Body of pancreas (tissue), 4 donors: ENCODE measurements at regions not wholly inside any gene's neighbourhood (a gene's known extent, or its start where the extent isn't known, plus 50 kb on each side); places are given as distances from the start of the nearest gene placed in this dataset.

Experiments
- CTCF ChIP-seq, 7 experiments: fragments of 450-650 bp in 4 of 7; fragments of 200-600 bp in 3 of 7; sonication (generic) in 3 of 7; IDR thresholded peaks; one replicate each; pipeline ENCODE4 v1.5.1; 2016 to 2019; ENCODE audit warnings: antibody characterized with exemption in 7 of 7
- POLR2A ChIP-seq, 3 donors: fragments of 450-650 bp; IDR thresholded peaks; one replicate each; pipeline ENCODE4 v1.6.1; 2016; ENCODE audit warnings: antibody characterized with exemption in 3 of 3, mild to moderate bottlenecking in 2 of 3

GRCh38 chr1:30475201-30475600 lies 248.2 kb downstream of the MATN1 start:
- TF ChIP-seq POLR2A (IDR thresholded peaks at IDR 0.05) (no peak), CTCF (IDR thresholded peaks at IDR 0.05) (no peak)
